IPS DF 6.9 (cell line): ENCODE measurements at regions not wholly inside any gene's neighbourhood (a gene's known extent, or its start where the extent isn't known, plus 50 kb on each side); places are given as distances from the start of the nearest gene placed in this dataset.

ENCODE experiments used
- DNase-seq: peaks from one replicate; pipeline ENCODE4 v3.0.0-alpha.2; 2013; ENCODE audit warnings: low read depth, low spot score
- H3K27ac ChIP-seq: one replicate; pipeline ENCODE4 v1.5.1; 2013; ENCODE audit warnings: low read length, control low read depth
- H3K27me3 ChIP-seq: 2 replicates; pipeline ENCODE4 v1.6.1; 2013; ENCODE audit warnings: mild to moderate bottlenecking, low read length; ENCODE audit not compliant: control insufficient read depth, insufficient read depth
- H3K36me3 ChIP-seq: 2 replicates; pipeline ENCODE4 v1.6.1; 2013; ENCODE audit warnings: low read length; ENCODE audit not compliant: control insufficient read depth, insufficient read depth
- H3K4me1 ChIP-seq: 2 replicates; pipeline ENCODE4 v1.6.1; 2013; ENCODE audit warnings: low read length; ENCODE audit not compliant: control insufficient read depth, insufficient read depth
- H3K4me3 ChIP-seq: 2 replicates; pipeline ENCODE4 v1.5.1; 2013; ENCODE audit warnings: mild to moderate bottlenecking, low read length
- H3K9me3 ChIP-seq: 2 replicates; pipeline ENCODE4 v1.6.1; 2013; ENCODE audit warnings: low read length, inconsistent platforms; ENCODE audit not compliant: control insufficient read depth, insufficient read depth
- WGBS: extraction: QIAGEN DNeasy Blood & Tissue Kit; methylation state at CpG from one replicate; pipeline ENCODE4 v1.1.7; 2013; ENCODE audit warnings: mixed read lengths, missing lambda C conversion rate; ENCODE audit not compliant: insufficient read length, insufficient coverage; 5-methylcytosine and 5-hydroxymethylcytosine counted together

- H3K4me3 ChIP-seq = no peak overlapping the region
- no peaks in the 10 kb centered on the region for H3K27me3 ChIP-seq
- no peak for DNase-seq
- H3K9me3 ChIP-seq = no peaks in the 10 kb centered on the region
- no CpG with 5 or more reads among the region's 2 CpGs for WGBS
- H3K4me1 ChIP-seq = peaks cover 2% of the 10 kb centered on the region; the same call in 1 of the 2 replicates
- H3K27ac ChIP-seq = no peak overlapping the region
- H3K36me3 ChIP-seq = no peaks in the 10 kb centered on the region
Measured at GRCh38 chr18:32545631-32546030, 74.9 kb upstream of the GAREM1 start.

- Histone ChIP-seq H3K4me1 (peaks cover 2% of the 10 kb centered on the region; the same call in 1 of the 2 replicates), H3K27ac (no peak overlapping the region), H3K36me3 (no peaks in the 10 kb centered on the region), H3K27me3 (no peaks in the 10 kb centered on the region), H3K4me3 (no peak overlapping the region), H3K9me3 (no peaks in the 10 kb centered on the region)
- WGBS = no CpG with 5 or more reads among the region's 1 CpG
- no peak for DNase-seq
Measured at GRCh38 chr18:32544088-32544487, 73.4 kb upstream of the GAREM1 start.

GRCh38 chr18:32542221-32542798 lies 71.6 kb upstream of the GAREM1 start:
- no CpG with 5 or more reads among the region's 5 CpGs for WGBS
- Histone ChIP-seq H3K4me1 (no peaks in the 10 kb centered on the region), H3K27ac (no peak overlapping the region), H3K9me3 (no peaks in the 10 kb centered on the region), H3K27me3 (no peaks in the 10 kb centered on the region), H3K36me3 (no peaks in the 10 kb centered on the region), H3K4me3 (no peak overlapping the region)
- no peak for DNase-seq

DNA sequence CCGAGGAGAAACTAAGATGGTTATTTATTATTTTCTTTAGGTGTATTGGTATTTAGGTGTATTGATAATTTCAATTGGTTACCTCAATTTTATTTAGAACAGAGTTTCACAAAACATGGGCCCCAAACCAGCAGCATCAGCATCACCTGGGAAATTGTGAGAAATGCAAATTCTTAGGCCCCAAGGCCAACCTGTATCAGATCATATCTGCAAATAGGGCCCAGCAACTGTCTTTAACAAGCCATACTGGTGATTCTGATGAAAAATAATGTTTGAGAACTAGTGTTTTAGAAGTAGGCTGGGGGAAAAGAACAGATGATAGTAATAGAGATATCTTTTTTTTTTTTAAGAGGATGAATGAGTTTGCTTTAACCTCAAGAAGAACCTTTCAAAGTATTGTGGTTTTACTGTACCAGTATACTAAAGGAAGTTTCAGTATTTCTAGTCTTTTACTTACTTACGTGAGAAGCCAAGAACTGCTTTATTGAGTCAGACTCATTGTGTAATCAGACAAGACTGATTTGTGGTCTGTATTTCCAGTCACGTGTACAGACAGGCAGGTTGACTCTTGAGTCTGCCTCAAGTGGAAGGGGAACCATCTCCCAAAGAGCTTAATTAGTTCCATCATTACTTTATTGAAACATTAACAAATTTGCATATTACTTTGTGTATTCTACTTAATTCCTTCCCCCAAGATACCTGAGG lies 60.4 kb upstream of the GAREM1 start:
- 100% methylated on average over 1 of the region's 3 CpGs for WGBS
- H3K4me3 ChIP-seq = no peak overlapping the region
- H3K27me3 ChIP-seq = no peaks in the 10 kb centered on the region
- DNase-seq = no peak
- no peaks in the 10 kb centered on the region for H3K9me3 ChIP-seq
- no peaks in the 10 kb centered on the region for H3K36me3 ChIP-seq
- no peaks in the 10 kb centered on the region for H3K4me1 ChIP-seq
- no peak overlapping the region for H3K27ac ChIP-seq

- no peak for DNase-seq
- no peak overlapping the region for H3K4me3 ChIP-seq
- no peaks in the 10 kb centered on the region for H3K36me3 ChIP-seq
- no peak overlapping the region for H3K27ac ChIP-seq
- no peaks in the 10 kb centered on the region for H3K27me3 ChIP-seq
- WGBS = no CpG with 5 or more reads among the region's 3 CpGs
- H3K4me1 ChIP-seq = no peaks in the 10 kb centered on the region
- H3K9me3 ChIP-seq = no peaks in the 10 kb centered on the region
Measured at GRCh38 chr18:32529722-32530420, 59.2 kb upstream of the GAREM1 start.

- Histone ChIP-seq H3K9me3 (no peaks in the 10 kb centered on the region), H3K4me1 (no peaks in the 10 kb centered on the region), H3K4me3 (no peak overlapping the region), H3K36me3 (no peaks in the 10 kb centered on the region), H3K27ac (no peak overlapping the region), H3K27me3 (no peaks in the 10 kb centered on the region)
- no CpG with 5 or more reads among the region's 4 CpGs for WGBS
- DNase-seq = no peak
Measured at GRCh38 chr18:32520771-32521170, 50.1 kb upstream of the GAREM1 start.
